GM21390 (cell line): ENCODE measurements at regions not wholly inside any gene's neighbourhood (a gene's known extent, or its start where the extent isn't known, plus 50 kb on each side); places are given as distances from the start of the nearest gene placed in this dataset.
A peak's percentile ranks its signal among the peaks of the same experiment; 100 is the strongest.
"Not testable (repeated sequence)": the region's sequence is repeated elsewhere in the genome, so short reads cannot be mapped to it uniquely, and the experiment has no call there.

Source experiments
- ATAC-seq: cut with Tn5 transposase; IDR thresholded peaks from one replicate; pipeline ENCODE4 v1.9.1; 2021; ENCODE audit not compliant: unreplicated experiment

GRCh38 chr4:147139455-147140198, 194.0 kb upstream of the TTC29 start:
- ATAC-seq: no peak

GRCh38 chr4:147151763-147152162, 206.1 kb upstream of the TTC29 start:
- no peak for ATAC-seq

- no peak for ATAC-seq
Measured at GRCh38 chr4:147157860-147158701, 212.4 kb upstream of the TTC29 start.

- ATAC-seq: peak; percentile 92
Measured at GRCh38 chr4:147160908-147161513, 215.3 kb upstream of the TTC29 start.

GRCh38 chr4:147163311-147163710, 217.6 kb upstream of the TTC29 start:
- no peak for ATAC-seq

GRCh38 chr4:147168200-147168599, 222.5 kb upstream of the TTC29 start:
- ATAC-seq: not testable (repeated sequence)

- no peak for ATAC-seq
Measured at GRCh38 chr4:147173322-147173721, 227.7 kb upstream of the TTC29 start.

- no peak for ATAC-seq
Measured at GRCh38 chr4:147173797-147174432, 228.3 kb upstream of the TTC29 start.

GRCh38 chr4:147174591-147174990, 228.9 kb upstream of the TTC29 start:
- ATAC-seq: no peak

GRCh38 chr4:147175460-147176025, 229.9 kb upstream of the TTC29 start:
- no peak for ATAC-seq

- ATAC-seq: no peak
Measured at GRCh38 chr4:147182041-147182440, 236.4 kb upstream of the TTC29 start.

- no peak for ATAC-seq
Measured at GRCh38 chr4:147192679-147193078, 247.0 kb upstream of the TTC29 start.

GRCh38 chr4:147194114-147194513, 248.4 kb upstream of the TTC29 start:
- ATAC-seq: no peak

GRCh38 chr4:147194604-147195003, 248.9 kb upstream of the TTC29 start:
- no peak for ATAC-seq

GRCh38 chr4:147195386-147195785, 249.7 kb upstream of the TTC29 start:
- no peak for ATAC-seq

- ATAC-seq: no peak
Measured at GRCh38 chr4:147198411-147199051, 252.9 kb upstream of the TTC29 start.

GRCh38 chr4:147201016-147201415, 255.4 kb upstream of the TTC29 start:
- ATAC-seq: no peak

GRCh38 chr4:147206807-147207206, 261.1 kb upstream of the TTC29 start:
- no peak for ATAC-seq

GRCh38 chr4:147207911-147208310, 262.2 kb upstream of the TTC29 start:
- no peak for ATAC-seq

- ATAC-seq: no peak
Measured at GRCh38 chr4:147217655-147218054, 263.2 kb upstream of the EDNRA start.

GRCh38 chr4:147219145-147219544, 261.8 kb upstream of the EDNRA start:
- no peak for ATAC-seq
